ENCODE measurements at regions not wholly inside any gene's neighbourhood (a gene's known extent, or its start where the extent isn't known, plus 50 kb on each side); places are given as distances from the start of the nearest gene placed in this dataset.

DNA sequence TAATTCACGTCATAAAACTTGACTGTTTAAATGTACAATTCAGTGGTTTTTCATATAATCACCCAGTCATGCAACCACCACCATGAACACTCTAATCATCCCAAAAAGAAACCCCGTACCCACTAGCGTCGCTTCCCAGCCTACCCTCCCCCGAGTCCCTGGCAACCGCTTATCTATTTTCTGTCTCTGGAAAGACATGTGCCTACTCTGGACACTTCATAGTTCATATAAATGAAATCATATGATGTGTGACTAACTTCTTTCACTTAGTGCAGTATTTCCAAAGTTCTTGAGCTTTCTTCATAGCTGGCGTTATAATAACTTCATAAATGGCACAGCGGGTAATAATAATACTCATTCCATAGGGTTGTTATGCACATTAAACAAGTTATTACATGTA is 215.2 kb downstream of the MYLK4 start:
- Histone ChIP-seq H3K4me1 (ENCODE audit: insufficient read depth, low read length) (no peaks in the 10 kb centered on the region), H3K4me3 (replicated peaks in 1 of 3; ENCODE audit: insufficient read depth in 1 of 3, low read depth in 2 of 3, low read length in 3 of 3) (no peak overlapping the region), H4K20me1 (ENCODE audit: insufficient read depth, low read length) (no peaks in the 10 kb centered on the region), H3K9ac (ENCODE audit: insufficient read depth, low read depth, low read length) (no peak overlapping the region), H3K27ac (ENCODE audit: extremely low read length, insufficient read depth, low read length) (no peak overlapping the region), H2AFZ (ENCODE audit: low read length) (no peak overlapping the region), H3K36me3 (replicated peaks in 1 of 2; ENCODE audit: control insufficient read depth in 1 of 2, insufficient read depth in 2 of 2, low read length in 2 of 2) (no peaks in the 10 kb centered on the region), H3K9me3 (ENCODE audit: low read length) (no peaks in the 10 kb centered on the region), H3K4me2 (ENCODE audit: low read depth, low read length) (no peak overlapping the region), H3K27me3 (ENCODE audit: control insufficient read depth in 1 of 2, insufficient read depth in 2 of 2, low read length in 2 of 2) (peaks cover 1 to 31% of the 10 kb centered on the region in 2 experiments; a peak in 3 of 5 replicates), H3K79me2 (ENCODE audit: insufficient read depth, low read length) (no peaks in the 10 kb centered on the region)
- ChIA-PET CTCF (ENCODE audit: low intra/inter-chr PET ratio, low total read pairs) (no interaction called here), POLR2A (no interaction called here)
- DNase-seq (ENCODE audit: low spot score) (no peak), FAIRE-seq (no peak), ATAC-seq (no peak)
- in situ Hi-C loops (cut with HindIII; ENCODE audit: extremely low pct_ligation_motif_present, low pct_unique_long_range_greater_than_20kb) (no loop called here), intact Hi-C loops (cut with micrococcal nuclease; ENCODE audit: unreplicated experiment) (no loop called here)
- no TSS peak for BruUV-seq (replicated peaks)
- TF ChIP-seq NCOA2 (CRISPR knock-in tag; IDR thresholded peaks at IDR 0.05) (no peak), CREB1 (IDR thresholded peaks at IDR 0.05) (peak; percentile 40; the same call in 1 of the 2 replicates), CREB1 (CRISPR knock-in tag; IDR thresholded peaks at IDR 0.05) (no peak)
- 30% methylated on average over 8 of the region's 8 CpGs for WGBS (ENCODE audit: low lambda C conversion rate)

DNA sequence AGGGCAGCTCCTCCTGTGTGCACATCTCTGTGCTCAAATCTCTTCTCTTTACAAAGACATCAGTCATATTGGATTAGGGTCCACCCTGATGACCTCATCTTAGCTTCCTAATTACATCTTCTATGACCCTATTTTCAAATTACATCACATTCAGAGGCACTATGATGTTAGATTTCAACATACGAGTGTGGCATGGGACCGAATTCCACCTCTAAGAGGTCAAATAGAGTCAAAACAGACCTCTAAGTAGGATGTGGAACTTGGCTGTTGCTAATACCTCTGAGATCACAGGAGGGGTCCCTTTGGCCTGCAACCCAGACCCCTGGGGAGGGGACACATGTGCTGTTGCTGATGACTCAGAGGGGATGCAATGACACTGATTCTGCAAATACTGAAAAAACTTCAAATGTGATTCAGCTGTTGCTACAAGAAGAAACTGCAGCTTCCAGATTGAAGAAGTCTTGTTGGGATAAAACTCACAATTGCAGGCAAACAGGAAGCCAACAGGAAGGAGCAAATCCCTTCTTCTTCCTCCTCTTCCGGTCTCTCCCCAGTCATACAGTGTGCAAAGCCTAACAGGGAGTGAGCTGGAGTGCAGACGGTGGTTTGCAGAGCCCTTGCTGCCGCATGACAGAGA is 216.2 kb downstream of the MYLK4 start:
- FAIRE-seq (no peak), DNase-seq (ENCODE audit: low spot score) (no peak), ATAC-seq (no peak)
- POLR2A ChIA-PET, result no interaction called here
- H3K4me2 ChIP-seq (ENCODE audit: low read depth, low read length), result no peak overlapping the region
- 36% methylated on average over 5 of the region's 5 CpGs for WGBS (ENCODE audit: low lambda C conversion rate)
- H4K20me1 ChIP-seq (ENCODE audit: insufficient read depth, low read length), result no peaks in the 10 kb centered on the region
- no peaks in the 10 kb centered on the region for H3K79me2 ChIP-seq (ENCODE audit: insufficient read depth, low read length)
- CTCF ChIA-PET (ENCODE audit: low intra/inter-chr PET ratio, low total read pairs), result no interaction called here
- intact Hi-C loops (cut with micrococcal nuclease; ENCODE audit: unreplicated experiment) (no loop called here), in situ Hi-C loops (cut with HindIII; ENCODE audit: extremely low pct_ligation_motif_present, low pct_unique_long_range_greater_than_20kb) (no loop called here)
- H3K36me3 ChIP-seq (replicated peaks in 1 of 2; ENCODE audit: control insufficient read depth in 1 of 2, insufficient read depth in 2 of 2, low read length in 2 of 2), result no peaks in the 10 kb centered on the region
- no peak overlapping the region for H2AFZ ChIP-seq (ENCODE audit: low read length)
- TF ChIP-seq ATF7 (IDR thresholded peaks at IDR 0.05), result peak; percentile 77
- no peak for TF ChIP-seq ATF7 (CRISPR knock-in tag; IDR thresholded peaks at IDR 0.05)
- no peak for TF ChIP-seq RARG (CRISPR knock-in tag; IDR thresholded peaks at IDR 0.05; ENCODE audit: low read depth)
- TF ChIP-seq ZNF713 (CRISPR knock-in tag; IDR thresholded peaks at IDR 0.05), result no peak
- no peak for TF ChIP-seq NONO (IDR thresholded peaks at IDR 0.05)
- no peak for TF ChIP-seq NONO (CRISPR knock-in tag; conservative IDR thresholded peaks at IDR 0.05)
- peak; percentile 27; the same call in 1 of the 2 replicates for TF ChIP-seq CREB1 (IDR thresholded peaks at IDR 0.05)
- TF ChIP-seq CREB1 (CRISPR knock-in tag; IDR thresholded peaks at IDR 0.05), result no peak
- TF ChIP-seq BRD4 (CRISPR knock-in tag; IDR thresholded peaks at IDR 0.05), result no peak
- no peak for TF ChIP-seq GABPA (IDR thresholded peaks at IDR 0.05; ENCODE audit: low read depth, low read length)
- no peak for TF ChIP-seq GABPA (CRISPR knock-in tag; IDR thresholded peaks at IDR 0.05; ENCODE audit: low read depth)
- no peak overlapping the region for H3K9ac ChIP-seq (ENCODE audit: insufficient read depth, low read depth, low read length)
- no peaks in the 10 kb centered on the region for H3K9me3 ChIP-seq (ENCODE audit: low read length)
- BruUV-seq (replicated peaks), result no TSS peak
- H3K4me3 ChIP-seq (replicated peaks in 1 of 3; ENCODE audit: insufficient read depth in 1 of 3, low read depth in 2 of 3, low read length in 3 of 3), result no peak overlapping the region
- H3K4me1 ChIP-seq (ENCODE audit: insufficient read depth, low read length), result no peaks in the 10 kb centered on the region
- peaks cover 1 to 31% of the 10 kb centered on the region in 2 experiments; a peak in 3 of 5 replicates for H3K27me3 ChIP-seq (ENCODE audit: control insufficient read depth in 1 of 2, insufficient read depth in 2 of 2, low read length in 2 of 2)
- no peak overlapping the region for H3K27ac ChIP-seq (ENCODE audit: extremely low read length, insufficient read depth, low read length)
